ENCODE measurements at regions not wholly inside any gene's neighbourhood (a gene's known extent, or its start where the extent isn't known, plus 50 kb on each side); places are given as distances from the start of the nearest gene placed in this dataset.

DNA sequence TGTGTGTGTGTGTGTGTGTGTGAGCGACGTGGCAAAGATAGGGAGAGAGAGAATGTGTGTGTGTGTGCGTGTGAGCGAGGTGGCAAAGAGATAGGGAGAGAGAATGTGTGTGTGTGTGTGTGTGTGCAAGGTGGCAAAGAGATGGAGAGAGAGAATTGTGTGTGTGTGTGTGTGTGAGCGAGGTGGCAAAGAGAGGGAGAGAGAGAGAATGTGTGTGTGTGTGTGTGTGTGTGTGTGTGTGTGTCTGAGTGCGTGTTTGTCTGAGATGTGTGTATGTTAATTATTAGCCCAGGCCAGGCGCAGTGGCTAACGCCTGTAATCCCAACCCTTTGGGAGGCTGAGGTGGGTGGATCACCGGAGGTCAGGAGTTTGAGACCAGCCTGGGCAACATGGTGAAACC, 154.6 kb upstream of the RGMA start:
- TF ChIP-seq, protein P1, sequence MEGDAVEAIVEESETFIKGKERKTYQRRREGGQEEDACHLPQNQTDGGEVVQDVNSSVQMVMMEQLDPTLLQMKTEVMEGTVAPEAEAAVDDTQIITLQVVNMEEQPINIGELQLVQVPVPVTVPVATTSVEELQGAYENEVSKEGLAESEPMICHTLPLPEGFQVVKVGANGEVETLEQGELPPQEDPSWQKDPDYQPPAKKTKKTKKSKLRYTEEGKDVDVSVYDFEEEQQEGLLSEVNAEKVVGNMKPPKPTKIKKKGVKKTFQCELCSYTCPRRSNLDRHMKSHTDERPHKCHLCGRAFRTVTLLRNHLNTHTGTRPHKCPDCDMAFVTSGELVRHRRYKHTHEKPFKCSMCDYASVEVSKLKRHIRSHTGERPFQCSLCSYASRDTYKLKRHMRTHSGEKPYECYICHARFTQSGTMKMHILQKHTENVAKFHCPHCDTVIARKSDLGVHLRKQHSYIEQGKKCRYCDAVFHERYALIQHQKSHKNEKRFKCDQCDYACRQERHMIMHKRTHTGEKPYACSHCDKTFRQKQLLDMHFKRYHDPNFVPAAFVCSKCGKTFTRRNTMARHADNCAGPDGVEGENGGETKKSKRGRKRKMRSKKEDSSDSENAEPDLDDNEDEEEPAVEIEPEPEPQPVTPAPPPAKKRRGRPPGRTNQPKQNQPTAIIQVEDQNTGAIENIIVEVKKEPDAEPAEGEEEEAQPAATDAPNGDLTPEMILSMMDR (IDR thresholded peaks at IDR 0.05; ENCODE audit: insufficient read depth, low read length) = no peak
- TF ChIP-seq POLR2AphosphoS5 (IDR thresholded peaks at IDR 0.05; ENCODE audit: low read depth) (no peak), GABPA (IDR thresholded peaks at IDR 0.05; ENCODE audit: low read depth) (no peak), SPI1 (IDR thresholded peaks at IDR 0.05; ENCODE audit: borderline replicate concordance, low read depth) (no peak)
- TF ChIP-seq, protein P2, sequence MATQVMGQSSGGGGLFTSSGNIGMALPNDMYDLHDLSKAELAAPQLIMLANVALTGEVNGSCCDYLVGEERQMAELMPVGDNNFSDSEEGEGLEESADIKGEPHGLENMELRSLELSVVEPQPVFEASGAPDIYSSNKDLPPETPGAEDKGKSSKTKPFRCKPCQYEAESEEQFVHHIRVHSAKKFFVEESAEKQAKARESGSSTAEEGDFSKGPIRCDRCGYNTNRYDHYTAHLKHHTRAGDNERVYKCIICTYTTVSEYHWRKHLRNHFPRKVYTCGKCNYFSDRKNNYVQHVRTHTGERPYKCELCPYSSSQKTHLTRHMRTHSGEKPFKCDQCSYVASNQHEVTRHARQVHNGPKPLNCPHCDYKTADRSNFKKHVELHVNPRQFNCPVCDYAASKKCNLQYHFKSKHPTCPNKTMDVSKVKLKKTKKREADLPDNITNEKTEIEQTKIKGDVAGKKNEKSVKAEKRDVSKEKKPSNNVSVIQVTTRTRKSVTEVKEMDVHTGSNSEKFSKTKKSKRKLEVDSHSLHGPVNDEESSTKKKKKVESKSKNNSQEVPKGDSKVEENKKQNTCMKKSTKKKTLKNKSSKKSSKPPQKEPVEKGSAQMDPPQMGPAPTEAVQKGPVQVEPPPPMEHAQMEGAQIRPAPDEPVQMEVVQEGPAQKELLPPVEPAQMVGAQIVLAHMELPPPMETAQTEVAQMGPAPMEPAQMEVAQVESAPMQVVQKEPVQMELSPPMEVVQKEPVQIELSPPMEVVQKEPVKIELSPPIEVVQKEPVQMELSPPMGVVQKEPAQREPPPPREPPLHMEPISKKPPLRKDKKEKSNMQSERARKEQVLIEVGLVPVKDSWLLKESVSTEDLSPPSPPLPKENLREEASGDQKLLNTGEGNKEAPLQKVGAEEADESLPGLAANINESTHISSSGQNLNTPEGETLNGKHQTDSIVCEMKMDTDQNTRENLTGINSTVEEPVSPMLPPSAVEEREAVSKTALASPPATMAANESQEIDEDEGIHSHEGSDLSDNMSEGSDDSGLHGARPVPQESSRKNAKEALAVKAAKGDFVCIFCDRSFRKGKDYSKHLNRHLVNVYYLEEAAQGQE (IDR thresholded peaks at IDR 0.05; ENCODE audit: insufficient replicate concordance, low read depth) = no peak

All from HL-60 (cell line).